ENCODE measurements at regions not wholly inside any gene's neighbourhood (a gene's known extent, or its start where the extent isn't known, plus 50 kb on each side); places are given as distances from the start of the nearest gene placed in this dataset.

DNA sequence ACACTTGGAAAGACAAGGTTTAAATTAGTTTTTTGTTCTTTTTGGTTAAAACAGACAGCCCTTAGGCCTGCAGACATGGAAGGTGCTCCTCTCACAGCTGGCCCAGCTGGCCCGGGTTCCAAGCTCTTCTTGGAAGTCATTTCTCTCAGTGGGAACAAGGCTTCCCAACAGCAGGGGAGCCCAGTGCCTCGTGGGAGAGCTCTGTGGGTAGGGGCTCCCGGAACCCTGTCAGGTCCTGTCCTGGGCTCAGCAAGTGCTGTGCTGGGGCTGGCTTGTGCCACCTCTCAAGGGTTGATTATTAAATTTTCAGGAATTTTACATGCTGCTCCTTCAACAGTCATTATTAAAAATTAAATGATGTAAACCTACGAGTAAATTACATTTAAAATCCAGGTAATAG, 189.6 kb downstream of the GALNT1 start (continued):
- TF ChIP-seq CBX8 (IDR thresholded peaks at IDR 0.05; ENCODE audit: borderline replicate concordance, low read depth, low read length) (no peak), SUZ12 (IDR thresholded peaks at IDR 0.05; ENCODE audit: low read length) (no peak), TCF12 (IDR thresholded peaks at IDR 0.05; ENCODE audit: low read depth, low read length) (no peak), NRF1 (IDR thresholded peaks at IDR 0.05; ENCODE audit: low read depth, low read length) (no peak)
